Activated naive CD8-positive, alpha-beta T cell treated with anti-CD3 and anti-CD28 coated beads, Interleukin-2, amount 10 ng/mL, durations not matched to agents 7 days and 5 days (primary cell): ENCODE measurements at regions not wholly inside any gene's neighbourhood (a gene's known extent, or its start where the extent isn't known, plus 50 kb on each side); places are given as distances from the start of the nearest gene placed in this dataset.
"Not testable (repeated sequence)": the region's sequence is repeated elsewhere in the genome, so short reads cannot be mapped to it uniquely, and the experiment has no call there.

Experiments used
- ATAC-seq: fragments of 150-1000 bp; cut with Tn5 transposase; one replicate; pipeline ENCODE4 v1.10.0; 2021; ENCODE audit warnings: low read depth, moderate library complexity
- POLR2A ChIA-PET: fragments of 350-600 bp; sonication (Branson Sonifier 250); formaldehyde crosslinking; loops from one replicate; lab custom pipeline; 2021; ENCODE audit warnings: antibody characterized with exemption; lab: Charles Lee
- DNase-seq: peaks from one replicate; pipeline ENCODE4 v3.0.0; 2021
- H3K27ac Mint-ChIP-seq: one replicate; pipeline ENCODE4 v1.8.0; 2022; ENCODE audit warnings: mild to moderate bottlenecking, mixed read lengths
- H3K27me3 Mint-ChIP-seq: one replicate; pipeline ENCODE4 v1.8.0; 2022; ENCODE audit warnings: mild to moderate bottlenecking, moderate library complexity, mixed read lengths
- H3K36me3 Mint-ChIP-seq: one replicate; pipeline ENCODE4 v1.8.0; 2021; ENCODE audit warnings: mild to moderate bottlenecking, mixed read lengths
- H3K4me1 Mint-ChIP-seq: one replicate; pipeline ENCODE4 v1.8.0; 2021; ENCODE audit warnings: mixed read lengths
- H3K4me3 Mint-ChIP-seq: one replicate; pipeline ENCODE4 v1.8.0; 2022; ENCODE audit warnings: mild to moderate bottlenecking, moderate library complexity, mixed read lengths
- H3K9me3 Mint-ChIP-seq: one replicate; pipeline ENCODE4 v1.8.0; 2021; ENCODE audit warnings: mixed read lengths

DNA sequence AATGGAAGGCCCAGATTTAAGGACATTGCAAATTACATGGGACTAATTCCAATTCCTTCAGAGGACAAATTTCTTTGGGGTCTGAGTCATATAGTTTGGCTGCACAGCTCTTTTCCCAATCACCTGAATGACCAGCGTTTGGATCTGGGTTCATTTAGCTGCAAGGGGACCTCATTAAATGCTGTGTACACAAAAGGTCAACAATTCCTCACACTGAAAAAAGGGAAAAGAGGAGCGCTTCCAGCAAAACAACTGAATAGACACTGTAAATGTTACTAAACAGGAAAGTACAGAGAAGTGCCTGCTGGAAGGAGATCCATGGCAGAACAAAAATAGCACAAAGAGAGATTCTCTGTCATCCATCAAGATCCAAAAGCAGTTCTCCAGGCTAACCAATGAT lies 356.0 kb upstream of the LMCD1 start:
- Mint-ChIP-seq H3K4me3 (no peak overlapping the region), H3K4me1 (no peaks in the 10 kb centered on the region), H3K9me3 (peaks cover 1% of the 10 kb centered on the region), H3K36me3 (no peaks in the 10 kb centered on the region), H3K27me3 (peaks cover 6% of the 10 kb centered on the region), H3K27ac (no peak overlapping the region)
- DNase-seq (no peak), ATAC-seq (no peak)
- POLR2A ChIA-PET = no interaction called here

DNA sequence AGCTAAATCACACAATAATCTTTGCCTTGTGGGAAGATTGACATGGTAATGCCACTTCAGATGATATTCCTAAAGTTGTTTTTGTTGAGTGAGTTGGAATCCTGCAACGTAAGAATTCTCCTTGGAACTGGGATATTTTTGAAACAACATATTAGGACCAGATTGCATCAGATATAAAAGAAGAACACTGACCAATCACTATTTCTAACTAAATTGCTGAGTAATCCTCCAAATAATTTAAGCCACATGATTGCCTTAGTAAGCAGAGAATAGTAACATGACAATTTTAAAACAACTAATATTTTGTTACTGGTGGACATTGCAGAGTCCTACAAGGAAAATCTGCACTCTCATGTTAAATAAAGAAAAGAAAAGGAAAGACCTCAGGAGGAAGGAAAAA lies 353.9 kb upstream of the LMCD1 start:
- Mint-ChIP-seq H3K27ac (no peak overlapping the region), H3K27me3 (peaks cover 6% of the 10 kb centered on the region), H3K4me3 (no peak overlapping the region), H3K4me1 (no peaks in the 10 kb centered on the region), H3K36me3 (no peaks in the 10 kb centered on the region), H3K9me3 (peaks cover 1% of the 10 kb centered on the region)
- DNase-seq (no peak), ATAC-seq (no peak)
- POLR2A ChIA-PET = interaction anchor here (0.5 kb wide), 1 partner anchor 614 kb away, joined by 5 read pairs; no protein-coding TSS in a partner anchor

GRCh38 chr3:8152821-8153418 lies 348.7 kb upstream of the LMCD1 start:
- H3K27me3 Mint-ChIP-seq = peaks cover 3% of the 10 kb centered on the region
- POLR2A ChIA-PET = no interaction called here
- no peaks in the 10 kb centered on the region for H3K36me3 Mint-ChIP-seq

DNA sequence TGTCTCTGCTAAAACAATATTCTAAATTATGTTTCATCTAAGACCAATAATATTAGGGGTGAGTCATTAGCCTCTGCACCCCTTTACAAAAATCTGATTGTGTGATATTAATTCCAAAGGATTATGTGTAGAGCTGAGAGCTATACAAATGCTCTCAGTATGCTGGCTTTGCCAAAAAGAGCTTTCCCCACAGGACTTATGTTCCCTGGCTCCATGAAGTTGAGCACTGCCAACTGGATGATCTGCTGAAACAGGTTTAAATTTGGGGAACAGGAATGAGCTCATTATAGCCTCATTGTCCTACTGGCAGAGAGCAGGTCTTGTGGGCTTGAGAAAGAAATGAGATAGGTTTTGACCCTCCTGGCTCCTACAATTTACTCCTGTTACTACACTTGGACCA lies 347.8 kb upstream of the LMCD1 start:
- no peak for ATAC-seq
- Mint-ChIP-seq H3K9me3 (no peaks in the 10 kb centered on the region), H3K4me3 (no peak overlapping the region), H3K27me3 (peaks cover 2% of the 10 kb centered on the region), H3K4me1 (no peaks in the 10 kb centered on the region), H3K27ac (no peak overlapping the region), H3K36me3 (no peaks in the 10 kb centered on the region)
- no peak for DNase-seq
- POLR2A ChIA-PET = no interaction called here

More at GRCh38 chr3:8152821-8153418, 348.7 kb upstream of the LMCD1 start:
- H3K4me3 Mint-ChIP-seq = no peak overlapping the region
- DNase-seq (no peak), ATAC-seq (no peak)
- H3K9me3 Mint-ChIP-seq = peaks cover 1% of the 10 kb centered on the region
- no peak overlapping the region for H3K27ac Mint-ChIP-seq
- no peaks in the 10 kb centered on the region for H3K4me1 Mint-ChIP-seq

DNA sequence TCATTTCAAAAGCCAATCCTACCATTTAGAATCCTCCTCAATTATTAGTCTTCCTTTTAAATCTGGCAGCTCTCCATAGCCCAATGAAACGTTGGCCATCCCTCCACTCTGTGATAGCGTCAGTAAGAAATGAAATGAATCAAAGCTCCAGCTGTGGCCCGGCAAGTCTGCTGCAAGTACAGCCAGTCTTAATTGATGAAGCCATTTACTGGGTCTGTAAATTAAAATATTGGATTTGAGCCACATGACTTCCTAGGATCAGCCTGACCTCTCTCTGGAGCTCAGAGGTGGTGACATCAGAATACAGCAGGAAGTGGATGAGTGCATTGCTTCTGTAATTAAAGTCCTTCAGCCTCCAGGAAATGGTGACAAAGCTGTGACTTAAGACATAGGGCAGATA lies 347.0 kb upstream of the LMCD1 start:
- DNase-seq = no peak
- POLR2A ChIA-PET = no interaction called here
- H3K36me3 Mint-ChIP-seq = no peaks in the 10 kb centered on the region
- no peak overlapping the region for H3K4me3 Mint-ChIP-seq
- no peak overlapping the region for H3K27ac Mint-ChIP-seq
- H3K27me3 Mint-ChIP-seq = peaks cover 2% of the 10 kb centered on the region
- no peaks in the 10 kb centered on the region for H3K9me3 Mint-ChIP-seq
- no peaks in the 10 kb centered on the region for H3K4me1 Mint-ChIP-seq
- ATAC-seq = no peak

DNA sequence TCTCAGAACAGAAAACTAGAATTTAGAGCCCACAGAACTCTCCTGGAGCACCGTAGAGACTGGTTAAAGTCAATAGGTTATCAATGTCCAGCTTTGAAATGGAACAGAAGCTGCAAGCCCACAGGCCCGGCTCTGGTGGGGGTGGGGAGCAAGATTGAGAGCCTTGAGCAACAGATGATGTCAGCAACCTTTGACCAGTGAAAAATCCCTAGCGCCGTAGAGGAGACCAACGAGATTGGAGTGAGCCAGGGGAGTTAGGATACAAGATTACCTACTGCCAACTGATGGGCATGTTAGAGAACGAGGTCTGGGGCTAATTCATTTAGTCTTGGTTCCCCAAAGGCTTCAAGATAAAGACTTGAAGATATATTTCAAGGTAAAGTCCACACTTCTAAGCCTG lies 345.5 kb upstream of the LMCD1 start:
- Mint-ChIP-seq H3K27me3 (no peaks in the 10 kb centered on the region), H3K4me3 (no peak overlapping the region), H3K9me3 (no peaks in the 10 kb centered on the region), H3K36me3 (no peaks in the 10 kb centered on the region), H3K4me1 (no peaks in the 10 kb centered on the region), H3K27ac (no peak overlapping the region)
- DNase-seq = no peak
- no peak for ATAC-seq
- POLR2A ChIA-PET = no interaction called here

DNA sequence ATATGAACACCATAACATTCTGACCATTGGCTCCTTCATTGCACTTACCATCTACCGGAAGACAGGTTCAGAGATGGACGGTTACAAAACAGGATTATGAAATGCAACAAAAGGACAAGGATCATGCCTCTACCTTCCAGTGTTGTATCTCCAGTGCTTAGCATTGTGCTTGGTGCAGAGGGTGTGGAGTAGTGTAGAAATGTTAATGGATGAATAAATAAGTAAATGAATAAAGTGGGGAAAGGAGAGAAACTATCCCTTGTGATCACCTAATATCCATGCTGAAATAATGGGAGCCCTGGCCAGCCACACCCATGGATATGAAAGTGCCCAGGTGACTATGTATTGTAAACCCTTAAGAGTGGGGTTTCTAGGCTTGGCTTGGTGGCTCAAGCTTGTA lies 344.8 kb upstream of the LMCD1 start:
- DNase-seq = no peak
- Mint-ChIP-seq H3K4me3 (no peak overlapping the region), H3K9me3 (no peaks in the 10 kb centered on the region), H3K27me3 (no peaks in the 10 kb centered on the region), H3K36me3 (no peaks in the 10 kb centered on the region), H3K4me1 (no peaks in the 10 kb centered on the region), H3K27ac (no peak overlapping the region)
- ATAC-seq = no peak
- POLR2A ChIA-PET = no interaction called here

DNA sequence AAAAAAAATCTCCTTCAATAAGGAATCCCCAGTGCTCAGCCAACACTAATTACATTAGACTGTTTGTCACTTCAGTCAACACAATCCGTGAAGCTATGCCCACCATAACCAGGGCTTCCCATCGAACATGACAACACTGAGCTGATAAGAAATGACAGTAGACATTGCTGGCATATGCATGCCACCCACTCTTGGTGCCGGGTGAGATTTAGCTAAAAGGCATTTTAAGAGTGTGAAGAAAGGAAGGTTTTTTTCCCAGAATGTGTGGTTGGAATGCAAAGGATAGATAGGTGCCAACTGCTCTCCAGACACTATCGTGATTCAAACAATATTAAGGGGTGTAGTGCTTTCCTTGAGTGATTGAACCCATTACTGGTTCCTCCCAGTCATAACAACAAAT lies 344.0 kb upstream of the LMCD1 start:
- POLR2A ChIA-PET = no interaction called here
- Mint-ChIP-seq H3K27me3 (no peaks in the 10 kb centered on the region), H3K36me3 (no peaks in the 10 kb centered on the region), H3K27ac (no peak overlapping the region), H3K4me1 (no peaks in the 10 kb centered on the region), H3K9me3 (no peaks in the 10 kb centered on the region), H3K4me3 (no peak overlapping the region)
- DNase-seq (no peak), ATAC-seq (no peak)

GRCh38 chr3:8164145-8164544 lies 337.5 kb upstream of the LMCD1 start:
- H3K27ac Mint-ChIP-seq = no peak overlapping the region
- DNase-seq (no peak), ATAC-seq (no peak)
- POLR2A ChIA-PET = no interaction called here
- H3K36me3 Mint-ChIP-seq = no peaks in the 10 kb centered on the region
- H3K9me3 Mint-ChIP-seq = no peaks in the 10 kb centered on the region
- no peaks in the 10 kb centered on the region for H3K27me3 Mint-ChIP-seq
- no peaks in the 10 kb centered on the region for H3K4me1 Mint-ChIP-seq
- no peak overlapping the region for H3K4me3 Mint-ChIP-seq

- POLR2A ChIA-PET = no interaction called here
- H3K4me3 Mint-ChIP-seq = no peak overlapping the region
- no peaks in the 10 kb centered on the region for H3K36me3 Mint-ChIP-seq
- DNase-seq = no peak
- no peak overlapping the region for H3K27ac Mint-ChIP-seq
- H3K4me1 Mint-ChIP-seq = no peaks in the 10 kb centered on the region
- no peak for ATAC-seq
- no peaks in the 10 kb centered on the region for H3K27me3 Mint-ChIP-seq
- H3K9me3 Mint-ChIP-seq = no peaks in the 10 kb centered on the region
Measured at GRCh38 chr3:8166014-8166413, 335.6 kb upstream of the LMCD1 start.

DNA sequence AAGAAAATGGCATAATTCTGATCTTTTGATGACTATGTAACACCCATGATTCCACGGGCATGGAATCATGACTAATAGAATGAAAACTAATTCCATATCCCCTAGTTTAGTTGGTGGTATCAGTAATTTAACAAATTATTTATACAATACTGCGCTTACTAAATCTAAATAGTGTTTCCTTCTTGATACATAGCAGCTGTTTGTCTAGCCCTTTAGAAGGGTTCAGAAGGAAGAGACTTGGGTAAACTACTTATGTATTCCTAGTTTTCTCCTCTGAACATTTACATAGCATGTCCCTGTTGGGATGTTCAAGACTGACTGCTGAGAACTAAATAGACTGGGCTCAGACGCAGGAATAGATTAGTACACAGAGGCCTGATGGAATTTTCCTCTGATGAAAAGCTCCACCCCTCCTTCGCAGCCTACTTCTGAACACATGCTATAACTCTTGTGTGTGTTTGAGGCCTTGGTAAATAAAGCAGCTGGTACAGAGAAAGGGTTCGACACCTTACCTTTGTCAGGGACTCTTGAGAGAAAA lies 330.6 kb upstream of the LMCD1 start:
- POLR2A ChIA-PET = no interaction called here
- no peak overlapping the region for H3K4me3 Mint-ChIP-seq
- no peaks in the 10 kb centered on the region for H3K9me3 Mint-ChIP-seq
- no peaks in the 10 kb centered on the region for H3K4me1 Mint-ChIP-seq
- ATAC-seq (no peak), DNase-seq (no peak)
- no peaks in the 10 kb centered on the region for H3K27me3 Mint-ChIP-seq
- H3K27ac Mint-ChIP-seq = no peak overlapping the region
- H3K36me3 Mint-ChIP-seq = no peaks in the 10 kb centered on the region

- no peaks in the 10 kb centered on the region for H3K9me3 Mint-ChIP-seq
- POLR2A ChIA-PET = no interaction called here
Measured at GRCh38 chr3:8173892-8174291, 327.7 kb upstream of the LMCD1 start.

DNA sequence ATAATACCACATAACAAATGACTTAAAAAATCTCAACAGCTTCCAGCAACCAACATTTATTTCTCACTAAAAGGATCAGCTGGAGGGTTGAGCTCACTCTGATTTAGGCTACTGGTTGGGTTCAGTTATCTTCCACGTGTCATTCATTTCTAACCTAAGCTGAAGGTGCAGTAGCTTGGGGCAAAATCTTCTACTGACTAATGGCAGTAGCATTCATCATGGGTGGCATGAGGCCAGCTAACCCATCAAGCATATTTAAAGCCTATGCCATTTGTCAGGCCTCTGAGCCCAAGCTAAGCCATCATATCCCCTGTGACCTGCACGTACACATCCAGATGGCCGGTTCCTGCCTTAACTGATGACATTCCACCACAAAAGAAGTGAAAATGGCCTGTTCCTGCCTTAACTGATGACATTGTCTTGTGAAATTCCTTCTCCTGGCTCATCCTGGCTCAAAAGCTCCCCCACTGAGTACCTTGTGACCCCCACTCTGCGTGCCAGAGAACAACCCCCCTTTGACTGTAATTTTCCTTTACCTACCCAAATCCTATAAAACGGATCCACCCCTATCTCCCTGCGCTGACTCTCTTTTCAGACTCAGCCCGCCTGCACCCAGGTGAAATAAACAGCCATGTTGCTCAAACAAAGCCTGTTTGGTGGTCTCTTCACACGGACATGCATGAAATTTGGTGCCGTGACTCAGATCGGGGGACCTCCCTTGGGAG lies 324.7 kb upstream of the LMCD1 start:
- H3K27ac Mint-ChIP-seq, H3K27me3 Mint-ChIP-seq, ATAC-seq, DNase-seq, H3K36me3 Mint-ChIP-seq, POLR2A ChIA-PET, H3K9me3 Mint-ChIP-seq, H3K4me3 Mint-ChIP-seq, H3K4me1 Mint-ChIP-seq: not testable (repeated sequence)

More at GRCh38 chr3:8173892-8174291, 327.7 kb upstream of the LMCD1 start:
- Mint-ChIP-seq H3K27ac (no peak overlapping the region), H3K27me3 (peaks cover 3% of the 10 kb centered on the region), H3K36me3 (no peaks in the 10 kb centered on the region), H3K4me1 (no peaks in the 10 kb centered on the region), H3K4me3 (no peak overlapping the region)
- ATAC-seq (no peak), DNase-seq (no peak)

GRCh38 chr3:8178516-8178915 lies 323.1 kb upstream of the LMCD1 start:
- H3K4me3 Mint-ChIP-seq, H3K9me3 Mint-ChIP-seq, H3K27ac Mint-ChIP-seq, ATAC-seq, H3K4me1 Mint-ChIP-seq, H3K36me3 Mint-ChIP-seq, DNase-seq, H3K27me3 Mint-ChIP-seq, POLR2A ChIA-PET: not testable (repeated sequence)
